K562 (cell line): ENCODE measurements at regions not wholly inside any gene's neighbourhood (a gene's known extent, or its start where the extent isn't known, plus 50 kb on each side); places are given as distances from the start of the nearest gene placed in this dataset.

Experiments used
- MAFG ChIP-seq: fragments of 450-650 bp; conservative IDR thresholded peaks from 2 replicates; pipeline ENCODE4 v1.6.1; 2016; ENCODE audit warnings: missing genetic modification characterization, missing compliant biosample characterization
- NR2C2 ChIP-seq, 2 experiments: fragments of 200-800 bp in 1 of 2; sonication (Bioruptor generic) in 1 of 2; sonication (generic) in 1 of 2; formaldehyde crosslinking in 1 of 2; IDR thresholded peaks; 2 replicates each; pipeline versions ENCODE4 v1.6.1 to v1.8.0; 2016 to 2022; ENCODE audit warnings: mild to moderate bottlenecking in 1 of 2, missing compliant biosample characterization in 1 of 2, missing genetic modification characterization in 1 of 2, missing genetic modification reagents in 1 of 2
- NR4A1 ChIP-seq, 2 experiments: fragments of 250-450 bp in 1 of 2; fragments of 450-650 bp in 1 of 2; sonication (Bioruptor Pico) in 1 of 2; IDR thresholded peaks; 2 replicates each; pipeline versions ENCODE4 v1.4.0 to v1.6.1; 2016 to 2020; ENCODE audit warnings: mild to moderate bottlenecking in 2 of 2, missing compliant biosample characterization in 1 of 2, missing genetic modification characterization in 1 of 2, moderate library complexity in 1 of 2
- POLR2AphosphoS2 ChIP-seq: IDR thresholded peaks from 2 replicates; pipeline ENCODE4 v1.6.1; 2012; ENCODE audit warnings: low read length, improper control_type of control experiment
- SMC3 ChIP-seq: conservative IDR thresholded peaks from 2 replicates; pipeline ENCODE4 v1.6.1; 2011; ENCODE audit warnings: low read depth, low read length, improper control_type of control experiment; ENCODE audit not compliant: insufficient read depth
- TF ChIP-seq, protein P1 (sequence below): fragments of 250-450 bp; sonication (Bioruptor Pico); IDR thresholded peaks from 2 replicates; pipeline ENCODE4 v1.8.0; 2022; ENCODE audit warnings: moderate library complexity, mild to moderate bottlenecking, inconsistent platforms
- TF ChIP-seq, protein P2 (sequence below), 2 experiments: IDR thresholded peaks; 2 replicates each; pipeline ENCODE4 v1.6.1; 2012; ENCODE audit warnings: improper control_type of control experiment in 2 of 2, low read depth in 2 of 2, low read length in 2 of 2, borderline replicate concordance in 1 of 2

DNA sequence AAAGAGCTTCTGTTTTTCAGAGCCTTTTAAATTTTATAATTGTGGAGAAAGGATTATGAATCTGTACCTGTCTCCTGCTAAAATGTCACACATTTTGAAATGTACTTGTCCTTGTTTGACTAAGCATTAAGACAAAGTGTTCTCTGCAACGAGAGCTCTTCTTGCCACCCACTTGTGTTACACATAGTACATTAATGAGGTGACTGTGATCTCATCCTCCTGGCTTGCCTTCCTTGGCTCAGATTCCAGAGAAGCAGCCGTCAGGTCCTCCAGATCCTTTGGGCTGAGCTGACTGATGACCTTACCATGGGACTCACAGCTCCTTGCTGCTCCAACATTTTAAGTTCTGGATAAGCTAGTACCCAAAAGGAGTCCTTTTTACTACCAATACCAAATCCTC is 81.4 kb downstream of the BBS10 start (continued):
- TF ChIP-seq, protein P1, sequence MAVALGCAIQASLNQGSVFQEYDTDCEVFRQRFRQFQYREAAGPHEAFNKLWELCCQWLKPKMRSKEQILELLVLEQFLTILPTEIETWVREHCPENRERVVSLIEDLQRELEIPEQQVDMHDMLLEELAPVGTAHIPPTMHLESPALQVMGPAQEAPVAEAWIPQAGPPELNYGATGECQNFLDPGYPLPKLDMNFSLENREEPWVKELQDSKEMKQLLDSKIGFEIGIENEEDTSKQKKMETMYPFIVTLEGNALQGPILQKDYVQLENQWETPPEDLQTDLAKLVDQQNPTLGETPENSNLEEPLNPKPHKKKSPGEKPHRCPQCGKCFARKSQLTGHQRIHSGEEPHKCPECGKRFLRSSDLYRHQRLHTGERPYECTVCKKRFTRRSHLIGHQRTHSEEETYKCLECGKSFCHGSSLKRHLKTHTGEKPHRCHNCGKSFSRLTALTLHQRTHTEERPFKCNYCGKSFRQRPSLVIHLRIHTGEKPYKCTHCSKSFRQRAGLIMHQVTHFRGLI (CRISPR knock-in tag): no peak
- TF ChIP-seq, protein P2, sequence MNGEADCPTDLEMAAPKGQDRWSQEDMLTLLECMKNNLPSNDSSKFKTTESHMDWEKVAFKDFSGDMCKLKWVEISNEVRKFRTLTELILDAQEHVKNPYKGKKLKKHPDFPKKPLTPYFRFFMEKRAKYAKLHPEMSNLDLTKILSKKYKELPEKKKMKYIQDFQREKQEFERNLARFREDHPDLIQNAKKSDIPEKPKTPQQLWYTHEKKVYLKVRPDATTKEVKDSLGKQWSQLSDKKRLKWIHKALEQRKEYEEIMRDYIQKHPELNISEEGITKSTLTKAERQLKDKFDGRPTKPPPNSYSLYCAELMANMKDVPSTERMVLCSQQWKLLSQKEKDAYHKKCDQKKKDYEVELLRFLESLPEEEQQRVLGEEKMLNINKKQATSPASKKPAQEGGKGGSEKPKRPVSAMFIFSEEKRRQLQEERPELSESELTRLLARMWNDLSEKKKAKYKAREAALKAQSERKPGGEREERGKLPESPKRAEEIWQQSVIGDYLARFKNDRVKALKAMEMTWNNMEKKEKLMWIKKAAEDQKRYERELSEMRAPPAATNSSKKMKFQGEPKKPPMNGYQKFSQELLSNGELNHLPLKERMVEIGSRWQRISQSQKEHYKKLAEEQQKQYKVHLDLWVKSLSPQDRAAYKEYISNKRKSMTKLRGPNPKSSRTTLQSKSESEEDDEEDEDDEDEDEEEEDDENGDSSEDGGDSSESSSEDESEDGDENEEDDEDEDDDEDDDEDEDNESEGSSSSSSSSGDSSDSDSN (IDR thresholded peaks at IDR 0.05; ENCODE audit: borderline replicate concordance in 1 of 2, low read depth in 2 of 2, low read length in 2 of 2): no peak
- TF ChIP-seq SMC3: no peak
- no peak for TF ChIP-seq MAFG (tag)
- TF ChIP-seq NR4A1 (CRISPR knock-in tag; IDR thresholded peaks at IDR 0.05): no peak
- TF ChIP-seq NR4A1 (tag; IDR thresholded peaks at IDR 0.05): no peak
- TF ChIP-seq NR2C2 (CRISPR knock-in tag; IDR thresholded peaks at IDR 0.05): no peak
- TF ChIP-seq NR2C2 (tag; IDR thresholded peaks at IDR 0.05): no peak
- TF ChIP-seq POLR2AphosphoS2: no peak
